Ishikawa (cell line): ENCODE measurements at regions not wholly inside any gene's neighbourhood (a gene's known extent, or its start where the extent isn't known, plus 50 kb on each side); places are given as distances from the start of the nearest gene placed in this dataset.

ENCODE experiments used
- CEBPB ChIP-seq: IDR thresholded peaks from 2 replicates; pipeline ENCODE4 v1.6.1; 2012
- CREB1 ChIP-seq: IDR thresholded peaks from 2 replicates; pipeline ENCODE4 v1.6.1; 2012; ENCODE audit warnings: low read depth
- EGR1 ChIP-seq: IDR thresholded peaks from 2 replicates; pipeline ENCODE4 v1.6.1; 2012
- EP300 ChIP-seq: IDR thresholded peaks from 2 replicates; pipeline ENCODE4 v1.6.1; 2012; ENCODE audit warnings: borderline replicate concordance
- FOXM1 ChIP-seq: IDR thresholded peaks from 2 replicates; pipeline ENCODE4 v1.6.1; 2012; ENCODE audit warnings: low read depth, borderline replicate concordance
- NFIC ChIP-seq: IDR thresholded peaks from 2 replicates; pipeline ENCODE4 v1.6.1; 2012
- RAD21 ChIP-seq: IDR thresholded peaks from 2 replicates; pipeline ENCODE4 v1.6.1; 2012; ENCODE audit warnings: low read depth
- REST ChIP-seq: IDR thresholded peaks from 2 replicates; pipeline ENCODE4 v1.6.1; 2012; ENCODE audit warnings: low read depth, mild to moderate bottlenecking
- TAF1 ChIP-seq: IDR thresholded peaks from 2 replicates; pipeline ENCODE4 v1.6.1; 2012; ENCODE audit warnings: low read depth, mild to moderate bottlenecking
- TCF12 ChIP-seq: IDR thresholded peaks from 2 replicates; pipeline ENCODE4 v1.6.1; 2012; ENCODE audit warnings: low read depth
- TEAD4 ChIP-seq: IDR thresholded peaks from 2 replicates; pipeline ENCODE4 v1.6.1; 2012
- YY1 ChIP-seq: IDR thresholded peaks from 2 replicates; pipeline ENCODE4 v1.6.1; 2012; ENCODE audit warnings: low read depth
- ZBTB7A ChIP-seq: IDR thresholded peaks from 2 replicates; pipeline ENCODE4 v1.6.1; 2012; ENCODE audit warnings: low read depth
- TF ChIP-seq, protein P1 (sequence below): IDR thresholded peaks from 2 replicates; pipeline ENCODE4 v1.6.1; 2012
- TF ChIP-seq, protein P2 (sequence below): IDR thresholded peaks from 2 replicates; pipeline ENCODE4 v1.6.1; 2012

GRCh38 chr1:96643519-96643918 is 78.1 kb upstream of the PTBP2 start:
- TF ChIP-seq REST (no peak), NFIC (no peak), CREB1 (no peak)

DNA sequence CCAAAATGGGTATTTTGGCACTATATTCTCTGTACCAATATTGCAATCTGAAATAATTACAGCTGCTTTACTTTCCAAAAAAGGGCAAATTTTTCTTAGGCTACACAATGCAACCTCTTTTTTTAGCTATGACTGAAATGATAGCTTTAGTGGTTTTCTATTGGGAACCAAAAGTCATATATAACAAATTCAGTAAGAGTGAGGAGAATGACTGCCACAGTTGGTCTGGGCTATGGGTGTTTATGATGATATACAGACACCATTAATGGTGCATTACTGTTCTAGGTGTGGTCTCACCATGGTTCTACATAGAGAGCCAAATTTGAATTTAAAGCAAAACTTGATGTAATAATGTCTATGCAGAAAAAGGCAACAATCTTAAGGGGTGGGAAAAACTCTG is 72.3 kb upstream of the PTBP2 start:
- TF ChIP-seq CREB1, result no peak
- TF ChIP-seq TAF1, result no peak
- TF ChIP-seq EGR1, result no peak
- no peak for TF ChIP-seq TCF12
- TF ChIP-seq YY1, result no peak
- TF ChIP-seq RAD21, result no peak
- TF ChIP-seq, protein P1, sequence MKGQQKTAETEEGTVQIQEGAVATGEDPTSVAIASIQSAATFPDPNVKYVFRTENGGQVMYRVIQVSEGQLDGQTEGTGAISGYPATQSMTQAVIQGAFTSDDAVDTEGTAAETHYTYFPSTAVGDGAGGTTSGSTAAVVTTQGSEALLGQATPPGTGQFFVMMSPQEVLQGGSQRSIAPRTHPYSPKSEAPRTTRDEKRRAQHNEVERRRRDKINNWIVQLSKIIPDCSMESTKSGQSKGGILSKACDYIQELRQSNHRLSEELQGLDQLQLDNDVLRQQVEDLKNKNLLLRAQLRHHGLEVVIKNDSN, result no peak
- no peak for TF ChIP-seq FOXM1
- TF ChIP-seq, protein P2, sequence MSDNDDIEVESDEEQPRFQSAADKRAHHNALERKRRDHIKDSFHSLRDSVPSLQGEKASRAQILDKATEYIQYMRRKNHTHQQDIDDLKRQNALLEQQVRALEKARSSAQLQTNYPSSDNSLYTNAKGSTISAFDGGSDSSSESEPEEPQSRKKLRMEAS, result no peak
- TF ChIP-seq ZBTB7A, result no peak
- TF ChIP-seq NFIC, result no peak
- TF ChIP-seq TEAD4, result no peak
- TF ChIP-seq CEBPB, result no peak
- no peak for TF ChIP-seq REST
- TF ChIP-seq EP300, result no peak

GRCh38 chr1:96651517-96651916 is 70.1 kb upstream of the PTBP2 start:
- no peak for TF ChIP-seq YY1
- TF ChIP-seq, protein P1, result no peak
- TF ChIP-seq, protein P2, result no peak
- TF ChIP-seq FOXM1, result no peak
- TF ChIP-seq TEAD4, result no peak
- TF ChIP-seq EGR1, result no peak
- TF ChIP-seq EP300, result no peak
- TF ChIP-seq NFIC, result no peak
- no peak for TF ChIP-seq ZBTB7A
- TF ChIP-seq REST, result no peak
- TF ChIP-seq CREB1, result no peak
- TF ChIP-seq TAF1, result no peak
- no peak for TF ChIP-seq TCF12
- no peak for TF ChIP-seq RAD21
- TF ChIP-seq CEBPB, result no peak

GRCh38 chr1:96660051-96660450 is 61.5 kb upstream of the PTBP2 start:
- TF ChIP-seq, protein P2, result no peak
- TF ChIP-seq YY1 (no peak), TCF12 (no peak), EGR1 (no peak), CEBPB (no peak), RAD21 (no peak), TAF1 (no peak), EP300 (no peak), FOXM1 (no peak)

DNA sequence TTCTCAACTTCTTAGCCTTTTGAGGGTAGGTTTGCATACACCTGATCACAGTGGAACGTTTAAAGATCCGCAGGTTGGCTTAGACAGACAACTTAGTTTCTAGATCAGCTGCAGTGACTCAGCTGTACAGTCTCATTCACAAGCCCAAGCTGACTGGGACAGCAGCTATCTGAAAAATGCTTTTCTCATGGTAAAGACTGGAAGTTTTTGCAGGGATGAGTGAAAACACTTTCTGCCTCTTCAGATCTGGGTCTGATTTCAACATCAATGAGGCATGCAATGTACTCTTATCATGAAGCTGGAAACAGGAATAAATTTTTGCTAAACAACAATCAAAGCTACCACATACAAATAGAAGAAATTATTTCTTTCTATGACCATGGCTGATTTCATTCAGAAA is 61.1 kb upstream of the PTBP2 start:
- TF ChIP-seq REST (no peak), RAD21 (no peak), EP300 (no peak), EGR1 (no peak), CREB1 (no peak), ZBTB7A (no peak), FOXM1 (no peak), TEAD4 (no peak), YY1 (no peak), TAF1 (no peak), CEBPB (no peak), TCF12 (no peak), NFIC (no peak)
- TF ChIP-seq, protein P1, result no peak
- TF ChIP-seq, protein P2, result no peak
